Type B pancreatic cell (in vitro differentiated cells): ENCODE measurements at regions not wholly inside any gene's neighbourhood (a gene's known extent, or its start where the extent isn't known, plus 50 kb on each side); places are given as distances from the start of the nearest gene placed in this dataset.

Source experiments
- DNase-seq: peaks from one replicate; pipeline ENCODE4 v3.0.0; 2021; ENCODE audit warnings: mixed read lengths; ENCODE audit not compliant: unreplicated experiment; ENCODE audit errors: extremely low spot score
- H3K27ac Mint-ChIP-seq: 2 replicates; pipeline ENCODE4 v1.8.0; 2021; ENCODE audit warnings: mild to moderate bottlenecking, mixed read lengths
- H3K27me3 Mint-ChIP-seq: 2 replicates; pipeline ENCODE4 v1.8.0; 2021; ENCODE audit warnings: mixed read lengths
- H3K36me3 Mint-ChIP-seq: 2 replicates; pipeline ENCODE4 v1.8.0; 2021; ENCODE audit warnings: mixed read lengths
- H3K4me1 Mint-ChIP-seq: one replicate; pipeline ENCODE4 v1.8.0; 2021; ENCODE audit warnings: mixed read lengths; ENCODE audit not compliant: unreplicated experiment
- H3K4me3 Mint-ChIP-seq: 2 replicates; pipeline ENCODE4 v1.8.0; 2021; ENCODE audit warnings: mild to moderate bottlenecking, mixed read lengths
- H3K9me3 Mint-ChIP-seq: 2 replicates; pipeline ENCODE4 v1.8.0; 2021; ENCODE audit warnings: mixed read lengths
- CTCF ChIP-seq: fragments of 200-600 bp; sonication (generic); conservative IDR thresholded peaks from 2 replicates; pipeline ENCODE4 v1.5.0; 2021; ENCODE audit warnings: antibody characterized with exemption, mild to moderate bottlenecking

- peak overlapping the region; percentile 15 for H3K4me3 Mint-ChIP-seq
- H3K4me1 Mint-ChIP-seq = peaks cover 20% of the 10 kb centered on the region
- H3K27me3 Mint-ChIP-seq = no peaks in the 10 kb centered on the region
- TF ChIP-seq CTCF = no peak
- no peaks in the 10 kb centered on the region for H3K9me3 Mint-ChIP-seq
- H3K36me3 Mint-ChIP-seq = no peaks in the 10 kb centered on the region
- H3K27ac Mint-ChIP-seq = peak overlapping the region; percentile 62
- no peak for DNase-seq
Measured at GRCh38 chr15:35810007-35810406, 264.0 kb upstream of the DPH6 start.

GRCh38 chr15:35813573-35813972, 267.6 kb upstream of the DPH6 start:
- Mint-ChIP-seq H3K27me3 (no peaks in the 10 kb centered on the region), H3K27ac (no peak overlapping the region), H3K9me3 (no peaks in the 10 kb centered on the region), H3K4me1 (peaks cover 23% of the 10 kb centered on the region), H3K4me3 (no peak overlapping the region), H3K36me3 (no peaks in the 10 kb centered on the region)
- no peak for DNase-seq
- no peak for TF ChIP-seq CTCF

- no peak for DNase-seq
- Mint-ChIP-seq H3K27ac (no peak overlapping the region), H3K9me3 (no peaks in the 10 kb centered on the region), H3K4me1 (peaks cover 3% of the 10 kb centered on the region), H3K36me3 (no peaks in the 10 kb centered on the region), H3K4me3 (no peak overlapping the region), H3K27me3 (no peaks in the 10 kb centered on the region)
- no peak for TF ChIP-seq CTCF
Measured at GRCh38 chr15:35818846-35819245, 272.9 kb upstream of the DPH6 start.

- Mint-ChIP-seq H3K4me3 (no peak overlapping the region), H3K27me3 (no peaks in the 10 kb centered on the region), H3K4me1 (peaks cover 7% of the 10 kb centered on the region), H3K27ac (no peak overlapping the region), H3K9me3 (peaks cover 3% of the 10 kb centered on the region), H3K36me3 (no peaks in the 10 kb centered on the region)
- TF ChIP-seq CTCF = no peak
- no peak for DNase-seq
Measured at GRCh38 chr15:35822153-35822552, 276.2 kb upstream of the DPH6 start.

GRCh38 chr15:35827141-35827540, 281.2 kb upstream of the DPH6 start:
- peaks cover 15% of the 10 kb centered on the region for H3K4me1 Mint-ChIP-seq
- H3K36me3 Mint-ChIP-seq = no peaks in the 10 kb centered on the region
- H3K9me3 Mint-ChIP-seq = peaks cover 4% of the 10 kb centered on the region
- H3K4me3 Mint-ChIP-seq = no peak overlapping the region
- no peak overlapping the region for H3K27ac Mint-ChIP-seq
- no peak for TF ChIP-seq CTCF
- DNase-seq = no peak
- H3K27me3 Mint-ChIP-seq = no peaks in the 10 kb centered on the region

- Mint-ChIP-seq H3K9me3 (peaks cover 4% of the 10 kb centered on the region), H3K27me3 (no peaks in the 10 kb centered on the region), H3K4me3 (no peak overlapping the region), H3K4me1 (peaks cover 15% of the 10 kb centered on the region), H3K27ac (no peak overlapping the region), H3K36me3 (no peaks in the 10 kb centered on the region)
- TF ChIP-seq CTCF = no peak
- DNase-seq = no peak
Measured at GRCh38 chr15:35827911-35828310, 281.9 kb upstream of the DPH6 start.
